ENCODE measurements at regions not wholly inside any gene's neighbourhood (a gene's known extent, or its start where the extent isn't known, plus 50 kb on each side); places are given as distances from the start of the nearest gene placed in this dataset.

GRCh38 chr11:11169715-11170351 lies 183.2 kb downstream of the CSNK2A3 start:
- H3K36me3 Mint-ChIP-seq (ENCODE audit: low read depth), result no peaks in the 10 kb centered on the region
- peaks cover 3% of the 10 kb centered on the region for H3K4me1 Mint-ChIP-seq
- DNase-seq (ENCODE audit: low read depth, low spot score), result no peak
- H3K27me3 Mint-ChIP-seq (ENCODE audit: low read depth), result no peaks in the 10 kb centered on the region
- H3K27ac Mint-ChIP-seq (ENCODE audit: unreplicated experiment), result no peak overlapping the region
- no peak overlapping the region for H3K4me3 Mint-ChIP-seq
- TF ChIP-seq CTCF (conservative IDR thresholded peaks at IDR 0.05), result no peak
- H3K9me3 Mint-ChIP-seq, result no peaks in the 10 kb centered on the region

- Mint-ChIP-seq H3K36me3 (ENCODE audit: low read depth) (peaks cover 2% of the 10 kb centered on the region), H3K27ac (ENCODE audit: unreplicated experiment) (no peak overlapping the region), H3K9me3 (no peaks in the 10 kb centered on the region), H3K4me1 (no peaks in the 10 kb centered on the region), H3K27me3 (ENCODE audit: low read depth) (no peaks in the 10 kb centered on the region), H3K4me3 (no peak overlapping the region)
- TF ChIP-seq CTCF (conservative IDR thresholded peaks at IDR 0.05), result no peak
- no peak for DNase-seq (ENCODE audit: low read depth, low spot score)
Observed at GRCh38 chr11:11167806-11168205, 185.2 kb downstream of the CSNK2A3 start.

GRCh38 chr11:11164334-11164690 lies 188.7 kb downstream of the CSNK2A3 start:
- peaks cover 2% of the 10 kb centered on the region for H3K36me3 Mint-ChIP-seq (ENCODE audit: low read depth)
- H3K27me3 Mint-ChIP-seq (ENCODE audit: low read depth), result no peaks in the 10 kb centered on the region

GRCh38 chr11:11163669-11164333 lies 189.2 kb downstream of the CSNK2A3 start:
- DNase-seq (ENCODE audit: low read depth, low spot score), result no peak
- H3K27ac Mint-ChIP-seq (ENCODE audit: unreplicated experiment), result no peak overlapping the region
- H3K4me1 Mint-ChIP-seq, result no peaks in the 10 kb centered on the region
- H3K4me3 Mint-ChIP-seq, result no peak overlapping the region
- TF ChIP-seq CTCF (conservative IDR thresholded peaks at IDR 0.05), result no peak
- peaks cover 2% of the 10 kb centered on the region for H3K9me3 Mint-ChIP-seq
- H3K27me3 Mint-ChIP-seq (ENCODE audit: low read depth), result no peaks in the 10 kb centered on the region
- peaks cover 2% of the 10 kb centered on the region for H3K36me3 Mint-ChIP-seq (ENCODE audit: low read depth)

More at GRCh38 chr11:11164334-11164690, 188.7 kb downstream of the CSNK2A3 start:
- no peak for DNase-seq (ENCODE audit: low read depth, low spot score)
- no peak overlapping the region for H3K27ac Mint-ChIP-seq (ENCODE audit: unreplicated experiment)
- no peak for TF ChIP-seq CTCF (conservative IDR thresholded peaks at IDR 0.05)
- no peak overlapping the region for H3K4me3 Mint-ChIP-seq
- H3K9me3 Mint-ChIP-seq, result peaks cover 2% of the 10 kb centered on the region
- no peaks in the 10 kb centered on the region for H3K4me1 Mint-ChIP-seq

- Mint-ChIP-seq H3K27ac (ENCODE audit: unreplicated experiment) (no peak overlapping the region), H3K4me3 (no peak overlapping the region), H3K27me3 (ENCODE audit: low read depth) (no peaks in the 10 kb centered on the region), H3K36me3 (ENCODE audit: low read depth) (peaks cover 2% of the 10 kb centered on the region), H3K9me3 (peaks cover 2% of the 10 kb centered on the region), H3K4me1 (no peaks in the 10 kb centered on the region)
- no peak for TF ChIP-seq CTCF (conservative IDR thresholded peaks at IDR 0.05)
- DNase-seq (ENCODE audit: low read depth, low spot score), result no peak
Observed at GRCh38 chr11:11163236-11163635, 189.8 kb downstream of the CSNK2A3 start.
